ENCODE measurements at regions not wholly inside any gene's neighbourhood (a gene's known extent, or its start where the extent isn't known, plus 50 kb on each side); places are given as distances from the start of the nearest gene placed in this dataset.

DNA sequence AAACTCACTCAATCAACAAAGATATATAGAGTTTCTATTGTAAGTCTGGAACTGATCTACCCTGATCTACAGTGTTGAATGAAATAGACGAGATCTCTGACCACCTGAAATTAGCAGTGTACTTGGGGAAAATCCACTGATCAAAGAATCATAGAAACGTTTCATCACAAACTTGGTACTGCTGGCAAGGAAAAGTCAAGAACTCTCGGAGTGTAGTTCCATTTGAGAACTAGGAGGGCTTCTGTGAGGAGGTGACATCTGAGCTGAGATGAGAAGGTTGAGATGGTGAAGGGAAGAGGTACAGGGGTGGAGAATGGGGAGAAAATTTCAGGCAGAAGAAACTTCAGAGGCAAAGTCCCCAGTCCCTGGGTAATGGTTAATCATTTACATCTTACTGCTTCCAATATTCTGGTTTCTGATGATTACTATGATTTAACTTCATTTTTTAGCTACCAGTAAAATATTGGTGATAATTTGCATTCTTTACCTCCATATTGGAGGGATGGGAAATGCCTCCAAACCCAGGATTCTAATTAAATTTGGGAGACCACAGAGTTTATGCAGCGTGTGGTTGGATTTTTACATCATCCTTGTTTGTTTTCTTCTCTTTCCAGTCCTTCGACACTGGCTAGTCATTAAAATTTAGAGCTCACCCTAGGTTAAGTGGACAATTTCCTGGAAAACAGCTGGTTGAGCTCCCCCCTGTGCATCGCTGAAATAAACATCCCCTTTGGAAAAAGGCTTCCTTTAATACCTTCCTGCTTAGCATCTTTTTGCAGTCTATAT lies 191.9 kb downstream of the BCAS1 start:
- FAIRE-seq: no peak
- TF ChIP-seq, protein P1, sequence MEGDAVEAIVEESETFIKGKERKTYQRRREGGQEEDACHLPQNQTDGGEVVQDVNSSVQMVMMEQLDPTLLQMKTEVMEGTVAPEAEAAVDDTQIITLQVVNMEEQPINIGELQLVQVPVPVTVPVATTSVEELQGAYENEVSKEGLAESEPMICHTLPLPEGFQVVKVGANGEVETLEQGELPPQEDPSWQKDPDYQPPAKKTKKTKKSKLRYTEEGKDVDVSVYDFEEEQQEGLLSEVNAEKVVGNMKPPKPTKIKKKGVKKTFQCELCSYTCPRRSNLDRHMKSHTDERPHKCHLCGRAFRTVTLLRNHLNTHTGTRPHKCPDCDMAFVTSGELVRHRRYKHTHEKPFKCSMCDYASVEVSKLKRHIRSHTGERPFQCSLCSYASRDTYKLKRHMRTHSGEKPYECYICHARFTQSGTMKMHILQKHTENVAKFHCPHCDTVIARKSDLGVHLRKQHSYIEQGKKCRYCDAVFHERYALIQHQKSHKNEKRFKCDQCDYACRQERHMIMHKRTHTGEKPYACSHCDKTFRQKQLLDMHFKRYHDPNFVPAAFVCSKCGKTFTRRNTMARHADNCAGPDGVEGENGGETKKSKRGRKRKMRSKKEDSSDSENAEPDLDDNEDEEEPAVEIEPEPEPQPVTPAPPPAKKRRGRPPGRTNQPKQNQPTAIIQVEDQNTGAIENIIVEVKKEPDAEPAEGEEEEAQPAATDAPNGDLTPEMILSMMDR (IDR thresholded peaks at IDR 0.05; ENCODE audit: insufficient read depth, missing control alignments): no peak
- DNase-seq (ENCODE audit: insufficient read length, low spot score): no peak

DNA sequence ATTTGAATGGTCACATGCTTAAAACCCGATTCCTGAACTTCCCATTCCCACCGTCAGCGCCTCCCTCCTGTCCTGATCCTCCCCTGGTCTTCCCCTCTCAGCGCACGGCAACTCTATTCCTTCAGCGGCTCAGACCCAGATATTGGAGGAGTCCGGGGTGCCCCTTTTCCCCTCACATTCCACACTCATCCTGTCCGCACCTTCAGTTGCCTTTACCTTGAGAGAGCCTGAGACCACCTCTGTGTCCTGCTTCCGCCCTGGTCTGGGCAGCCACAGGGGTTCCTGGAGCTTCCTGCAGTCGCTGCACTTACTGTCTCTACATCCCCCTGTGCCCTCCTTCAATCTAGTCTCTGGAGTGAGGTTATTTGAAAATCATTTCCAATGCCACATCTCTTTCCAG lies 193.4 kb downstream of the BCAS1 start:
- TF ChIP-seq, protein P1 (IDR thresholded peaks at IDR 0.05; ENCODE audit: insufficient read depth, missing control alignments): no peak
- DNase-seq (ENCODE audit: insufficient read length, low spot score): no peak
- no peak for FAIRE-seq

DNA sequence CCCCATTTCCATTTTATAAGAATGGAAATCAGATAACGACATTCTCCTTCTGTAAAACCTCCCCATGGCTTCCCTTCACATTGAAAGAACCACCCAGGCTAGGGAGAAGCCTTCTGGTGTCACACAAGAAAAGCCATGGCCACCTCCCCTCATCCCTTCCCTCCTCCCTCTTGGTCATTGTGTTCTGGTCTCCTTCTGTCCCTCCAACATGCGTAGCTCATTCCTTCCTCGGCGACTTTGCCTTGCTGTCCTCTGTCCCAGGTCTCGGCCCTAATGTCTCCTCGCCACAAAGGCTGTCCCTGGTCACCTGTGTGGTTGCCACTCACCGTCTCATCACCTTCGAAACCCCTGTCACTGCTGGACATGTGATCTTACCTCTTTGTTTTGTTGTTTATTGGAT lies 193.9 kb downstream of the BCAS1 start:
- TF ChIP-seq, protein P1 (IDR thresholded peaks at IDR 0.05; ENCODE audit: insufficient read depth, missing control alignments): no peak
- no peak for DNase-seq (ENCODE audit: insufficient read length, low spot score)
- FAIRE-seq: no peak

DNA sequence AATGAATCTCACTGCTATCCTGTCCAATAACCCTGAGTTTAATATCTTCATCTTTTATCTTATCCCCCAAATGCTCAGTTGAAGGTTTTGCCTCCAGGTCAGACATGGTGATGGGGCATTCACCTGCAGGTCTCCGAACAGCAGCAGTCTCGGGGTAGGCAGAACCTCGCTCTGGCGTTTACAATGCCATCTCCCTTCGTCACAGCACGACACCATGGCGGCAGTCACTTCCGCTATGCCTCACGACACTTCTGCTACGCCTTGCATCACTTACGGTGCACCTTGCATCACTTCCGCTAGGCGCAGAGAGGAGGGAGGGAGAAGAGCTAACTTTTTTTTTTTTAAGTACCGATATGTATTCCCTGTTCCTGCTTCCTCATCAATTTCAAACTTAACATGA lies 194.9 kb downstream of the BCAS1 start:
- TF ChIP-seq, protein P1 (IDR thresholded peaks at IDR 0.05; ENCODE audit: insufficient read depth, missing control alignments): no peak
- DNase-seq (ENCODE audit: insufficient read length, low spot score): no peak
- no peak for FAIRE-seq

DNA sequence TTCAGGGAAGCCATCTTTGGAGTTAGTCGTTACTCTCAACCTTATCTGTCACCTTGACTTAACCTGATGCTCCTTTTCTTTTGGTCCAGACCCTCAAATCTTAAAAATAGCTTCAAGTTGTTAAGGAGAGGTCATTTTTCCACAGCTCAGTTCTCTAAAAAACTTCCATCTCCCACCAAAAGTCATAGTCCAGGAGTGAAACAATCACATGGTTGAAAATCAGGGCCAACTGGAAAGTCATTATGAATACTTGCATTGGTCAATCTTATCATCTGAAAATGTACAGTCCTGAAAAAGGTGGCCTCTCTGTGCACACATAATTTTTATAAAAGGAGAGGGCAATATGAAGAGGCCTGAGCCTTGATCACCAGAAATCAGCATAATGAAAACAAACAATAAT lies 195.7 kb downstream of the BCAS1 start:
- FAIRE-seq (no peak), DNase-seq (ENCODE audit: insufficient read length, low spot score) (no peak)
- TF ChIP-seq, protein P1 (IDR thresholded peaks at IDR 0.05; ENCODE audit: insufficient read depth, missing control alignments): no peak

DNA sequence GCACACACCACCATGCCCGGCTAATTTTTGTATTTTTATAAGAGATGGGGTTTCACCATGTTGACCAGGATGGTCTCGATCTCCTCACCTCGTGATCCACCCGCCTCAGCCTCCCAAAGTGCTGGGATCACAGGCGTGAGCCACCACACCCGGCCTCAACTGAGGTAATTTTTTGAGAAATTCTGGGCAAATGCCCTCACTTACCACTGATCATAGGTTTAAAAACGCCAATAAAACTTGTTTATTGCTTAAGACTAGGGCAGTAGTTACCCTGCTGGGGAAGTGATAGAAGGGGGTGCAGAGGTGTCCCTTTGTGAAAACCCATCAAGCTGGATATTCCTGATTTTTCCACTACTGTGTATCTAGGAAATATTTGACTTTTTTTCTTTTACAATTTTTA lies 196.3 kb downstream of the BCAS1 start:
- TF ChIP-seq, protein P1 (IDR thresholded peaks at IDR 0.05; ENCODE audit: insufficient read depth, missing control alignments): no peak
- no peak for FAIRE-seq

DNA sequence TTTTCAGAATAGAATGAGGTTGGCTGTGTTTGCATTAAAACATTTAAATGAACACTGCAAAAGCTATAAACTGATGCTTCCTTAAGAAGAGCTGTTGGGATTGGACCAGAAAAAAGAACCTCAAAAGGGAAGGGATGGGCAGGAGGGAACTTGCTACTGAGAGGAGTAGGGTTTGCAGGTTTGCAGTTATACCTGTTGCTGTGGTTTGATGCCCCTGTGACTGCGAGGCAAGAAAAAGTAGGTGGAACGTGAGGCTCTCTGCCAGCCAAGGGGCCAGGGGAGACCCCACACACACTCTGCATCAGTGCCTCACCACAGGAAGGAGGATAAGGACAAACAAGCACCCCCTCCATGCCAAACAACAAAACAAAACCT lies 197.2 kb downstream of the BCAS1 start:
- TF ChIP-seq, protein P1 (IDR thresholded peaks at IDR 0.05; ENCODE audit: insufficient read depth, missing control alignments): no peak
- FAIRE-seq: no peak

More for the DNA sequence above, 196.3 kb downstream of the BCAS1 start:
- no peak for DNase-seq (ENCODE audit: insufficient read length, low spot score)

More for the DNA sequence above, 197.2 kb downstream of the BCAS1 start:
- DNase-seq (ENCODE audit: insufficient read length, low spot score): no peak

All from D721Med (cell line).